CD14-positive monocyte (primary cell): ENCODE measurements at regions not wholly inside any gene's neighbourhood (a gene's known extent, or its start where the extent isn't known, plus 50 kb on each side); places are given as distances from the start of the nearest gene placed in this dataset.

Experiments
- DNase-seq, 3 donors: peaks; one replicate each; pipeline ENCODE4 v3.0.0-alpha.2; 2011 to 2022
- H2AFZ ChIP-seq: 2 replicates; pipeline ENCODE4 v1.6.0; 2012; ENCODE audit warnings: mild to moderate bottlenecking, low read depth, low read length, inconsistent platforms; ENCODE audit not compliant: insufficient read depth, poor library complexity, severe bottlenecking
- H3K27ac ChIP-seq, 2 donors: 1 replicate in 1 of 2; 2 replicates in 1 of 2; pipeline ENCODE4 v1.5.1; 2012 to 2013; ENCODE audit warnings: low read length in 2 of 2, control low read depth in 1 of 2, inconsistent platforms in 1 of 2, low read depth in 1 of 2, mild to moderate bottlenecking in 1 of 2
- H3K27me3 ChIP-seq, 2 donors: one replicate each; pipeline versions ENCODE4 v1.6.0 to v1.6.1; 2011 to 2013; ENCODE audit warnings: low read length in 2 of 2; ENCODE audit not compliant: control insufficient read depth in 2 of 2, insufficient read depth in 2 of 2
- H3K36me3 ChIP-seq, 2 donors: replicated peaks in 1 of 2; 1 replicate in 1 of 2; 2 replicates in 1 of 2; pipeline versions ENCODE4 v1.5.1 to v1.6.1; 2012 to 2013; ENCODE audit warnings: low read length in 2 of 2, control low read depth in 1 of 2, inconsistent platforms in 1 of 2, mild to moderate bottlenecking in 1 of 2; ENCODE audit not compliant: insufficient read depth in 2 of 2, control insufficient read depth in 1 of 2
- H3K4me1 ChIP-seq, 2 donors: 1 replicate in 1 of 2; 2 replicates in 1 of 2; pipeline versions ENCODE4 v1.5.1 to v1.6.1; 2012 to 2013; ENCODE audit warnings: low read length in 2 of 2, control low read depth in 1 of 2, inconsistent platforms in 1 of 2, mild to moderate bottlenecking in 1 of 2, moderate library complexity in 1 of 2; ENCODE audit not compliant: insufficient read depth in 2 of 2, control insufficient read depth in 1 of 2
- H3K4me2 ChIP-seq: replicated peaks from 2 replicates; pipeline ENCODE3; 2012; ENCODE audit warnings: low read length, moderate library complexity, mild to moderate bottlenecking; ENCODE audit not compliant: poor library complexity, severe bottlenecking; ENCODE audit errors: extremely low read depth
- H3K4me3 ChIP-seq, 3 experiments: fragments of 200-600 bp in 1 of 3; sonication (generic) in 1 of 3; replicated peaks in 1 of 3; 1 replicate in 2 of 3; 2 replicates in 1 of 3; pipeline ENCODE4 v1.5.1; 2011 to 2013; ENCODE audit warnings: low read length in 3 of 3, mild to moderate bottlenecking in 3 of 3, control low read depth in 2 of 3, low read depth in 2 of 3, inconsistent platforms in 1 of 3, moderate library complexity in 1 of 3
- H3K79me2 ChIP-seq: 2 replicates; pipeline ENCODE4 v1.6.0; 2012; ENCODE audit warnings: mild to moderate bottlenecking, control low read depth, inconsistent platforms, low read length, moderate library complexity; ENCODE audit not compliant: insufficient read depth
- H3K9ac ChIP-seq: 2 replicates; pipeline ENCODE4 v1.6.0; 2017; ENCODE audit warnings: low read length, mild to moderate bottlenecking; ENCODE audit not compliant: insufficient read depth, poor library complexity, severe bottlenecking
- H3K9me3 ChIP-seq, 2 donors: replicated peaks in 1 of 2; 1 replicate in 1 of 2; 2 replicates in 1 of 2; pipeline versions ENCODE4 v1.5.1 to v1.6.1; 2012 to 2013; ENCODE audit warnings: low read length in 2 of 2, control low read depth in 1 of 2; ENCODE audit not compliant: control insufficient read depth in 1 of 2, insufficient read depth in 1 of 2
- H4K20me1 ChIP-seq: 2 replicates; pipeline ENCODE4 v1.6.0; 2012; ENCODE audit warnings: mild to moderate bottlenecking, low read length, control low read depth, moderate library complexity; ENCODE audit not compliant: insufficient read depth
- H3K27ac Mint-ChIP-seq, 7 donors: one replicate each; pipeline ENCODE4 v1.8.0; 2020; ENCODE audit warnings: mild to moderate bottlenecking in 7 of 7, mixed read lengths in 7 of 7, moderate library complexity in 6 of 7, inconsistent platforms in 2 of 7
- H3K27me3 Mint-ChIP-seq, 3 donors: one replicate each; pipeline ENCODE4 v1.8.0; 2021 to 2022; ENCODE audit warnings: low read depth in 3 of 3, mild to moderate bottlenecking in 3 of 3, mixed read lengths in 3 of 3, moderate library complexity in 3 of 3, inconsistent platforms in 1 of 3
- H3K36me3 Mint-ChIP-seq, 2 donors: one replicate each; pipeline ENCODE4 v1.8.0; 2020; ENCODE audit warnings: mixed read lengths in 2 of 2, inconsistent platforms in 1 of 2, mild to moderate bottlenecking in 1 of 2
- H3K4me1 Mint-ChIP-seq: one replicate; pipeline ENCODE4 v1.8.0; 2020; ENCODE audit warnings: mild to moderate bottlenecking, mixed read lengths
- H3K4me3 Mint-ChIP-seq, 2 donors: one replicate each; pipeline ENCODE4 v1.8.0; 2020; ENCODE audit warnings: mild to moderate bottlenecking in 2 of 2, mixed read lengths in 2 of 2, moderate library complexity in 1 of 2
- H3K9me3 Mint-ChIP-seq, 7 donors: one replicate each; pipeline ENCODE4 v1.8.0; 2020 to 2022; ENCODE audit warnings: mixed read lengths in 7 of 7, mild to moderate bottlenecking in 6 of 7, moderate library complexity in 6 of 7, inconsistent platforms in 2 of 7
- WGBS: methylation state at CpG from one replicate; pipeline ENCODE4 v1.1.5; 2013; ENCODE audit warnings: missing lambda C conversion rate; ENCODE audit not compliant: insufficient coverage; 5-methylcytosine and 5-hydroxymethylcytosine counted together
- intact Hi-C, 2 donors: fragments of 100-400 bp; cut with micrococcal nuclease; formaldehyde crosslinking; loops; one replicate each; pipeline versions ENCODE4 v1.15.0 to v1.15.1; 2023
- TF ChIP-seq, protein P1 (sequence below): fragments of 200-600 bp; IDR thresholded peaks from one replicate; pipeline ENCODE4 v1.8.0; 2022; ENCODE audit warnings: antibody characterized with exemption, mild to moderate bottlenecking

DNA sequence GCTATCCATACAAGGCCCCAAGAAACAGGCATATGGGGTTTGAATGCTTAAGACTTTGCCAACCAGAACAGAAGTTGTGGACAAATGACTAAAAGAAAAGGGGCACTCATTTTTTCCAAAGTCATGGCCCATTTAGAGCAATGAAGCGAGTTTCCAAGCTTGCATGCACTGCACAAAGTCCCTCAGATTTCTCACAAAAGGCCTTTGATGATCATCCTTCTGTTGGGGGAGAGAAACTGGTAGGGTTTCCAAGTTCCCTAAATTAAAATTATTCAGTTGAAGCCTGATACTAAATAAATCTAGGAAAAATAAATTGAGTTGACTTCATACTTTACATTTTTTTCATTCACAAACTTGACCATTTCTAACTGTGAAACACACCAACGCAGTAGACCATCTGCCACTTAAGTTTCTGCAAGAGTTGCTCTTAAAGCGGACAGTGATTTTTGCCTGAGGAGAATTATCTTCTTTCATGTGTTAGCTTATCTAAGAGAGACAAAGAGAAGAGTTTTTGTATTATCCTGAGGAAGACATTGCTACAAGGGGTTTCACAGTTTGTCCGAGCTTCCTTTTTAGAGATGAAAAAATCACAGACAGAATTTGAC lies 139.2 kb downstream of the SEC16B start:
- Mint-ChIP-seq H3K27ac (no peak overlapping the region), H3K4me1 (no peaks in the 10 kb centered on the region), H3K4me3 (no peak overlapping the region), H3K36me3 (no peaks in the 10 kb centered on the region), H3K9me3 (peaks cover 4 to 14% (median 6%) of the 10 kb centered on the region in 7 donors), H3K27me3 (peaks cover 0 to 2% (median 0%) of the 10 kb centered on the region in 3 donors)
- TF ChIP-seq, protein P1, sequence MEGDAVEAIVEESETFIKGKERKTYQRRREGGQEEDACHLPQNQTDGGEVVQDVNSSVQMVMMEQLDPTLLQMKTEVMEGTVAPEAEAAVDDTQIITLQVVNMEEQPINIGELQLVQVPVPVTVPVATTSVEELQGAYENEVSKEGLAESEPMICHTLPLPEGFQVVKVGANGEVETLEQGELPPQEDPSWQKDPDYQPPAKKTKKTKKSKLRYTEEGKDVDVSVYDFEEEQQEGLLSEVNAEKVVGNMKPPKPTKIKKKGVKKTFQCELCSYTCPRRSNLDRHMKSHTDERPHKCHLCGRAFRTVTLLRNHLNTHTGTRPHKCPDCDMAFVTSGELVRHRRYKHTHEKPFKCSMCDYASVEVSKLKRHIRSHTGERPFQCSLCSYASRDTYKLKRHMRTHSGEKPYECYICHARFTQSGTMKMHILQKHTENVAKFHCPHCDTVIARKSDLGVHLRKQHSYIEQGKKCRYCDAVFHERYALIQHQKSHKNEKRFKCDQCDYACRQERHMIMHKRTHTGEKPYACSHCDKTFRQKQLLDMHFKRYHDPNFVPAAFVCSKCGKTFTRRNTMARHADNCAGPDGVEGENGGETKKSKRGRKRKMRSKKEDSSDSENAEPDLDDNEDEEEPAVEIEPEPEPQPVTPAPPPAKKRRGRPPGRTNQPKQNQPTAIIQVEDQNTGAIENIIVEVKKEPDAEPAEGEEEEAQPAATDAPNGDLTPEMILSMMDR, result no peak
- Histone ChIP-seq H3K4me3 (no peak overlapping the region), H3K27ac (no peak overlapping the region), H3K27me3 (no peaks in the 10 kb centered on the region), H3K4me2 (no peak overlapping the region), H3K4me1 (no peaks in the 10 kb centered on the region), H3K9ac (no peak overlapping the region), H4K20me1 (no peaks in the 10 kb centered on the region), H3K9me3 (peaks cover 3 to 13% of the 10 kb centered on the region in 2 donors), H3K36me3 (no peaks in the 10 kb centered on the region), H2AFZ (no peak overlapping the region), H3K79me2 (no peaks in the 10 kb centered on the region)
- no CpG with 5 or more reads among the region's 4 CpGs for WGBS
- intact Hi-C loops, result no loop called here
- no peak for DNase-seq

DNA sequence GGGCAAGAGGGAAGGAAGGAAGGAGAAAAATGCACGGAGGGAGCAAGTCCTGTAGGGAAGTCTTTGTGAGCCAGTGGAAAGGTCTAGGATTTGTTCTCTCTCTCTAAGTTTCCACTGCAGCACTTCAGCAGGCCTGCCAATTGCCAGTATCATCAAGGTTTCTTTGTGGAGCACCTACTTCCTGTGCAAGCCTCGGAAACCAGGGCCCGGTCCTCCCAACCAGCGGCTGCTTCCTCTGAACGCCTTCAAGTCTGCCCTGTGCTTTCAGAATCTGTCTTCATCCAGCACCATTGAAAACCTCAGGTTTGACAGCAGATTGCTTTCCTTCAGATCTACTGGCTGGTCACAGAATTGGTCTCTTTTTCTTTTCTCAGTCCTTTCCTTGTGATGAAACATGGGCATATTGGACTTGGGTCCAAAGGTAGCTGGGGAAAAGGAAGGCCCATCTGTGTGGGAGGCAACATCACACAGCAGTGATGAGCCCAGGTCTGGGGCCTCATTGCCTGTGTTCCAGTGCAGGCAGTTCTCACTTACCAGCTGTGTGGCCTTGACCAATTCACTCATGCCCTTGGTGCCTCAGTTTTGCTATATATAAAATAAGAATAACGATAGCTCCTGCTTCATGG lies 144.5 kb downstream of the SEC16B start:
- peaks cover 0 to 7% (median 4%) of the 10 kb centered on the region in 3 donors for H3K27me3 Mint-ChIP-seq
- H3K4me2 ChIP-seq, result no peak overlapping the region

More for the DNA sequence above, 144.5 kb downstream of the SEC16B start:
- H2AFZ ChIP-seq, result no peak overlapping the region
- 0% methylated on average over 4 of the region's 6 CpGs for WGBS
- H3K4me3 ChIP-seq, result no peak overlapping the region
- Mint-ChIP-seq H3K27ac (no peak overlapping the region), H3K4me3 (no peak overlapping the region), H3K36me3 (no peaks in the 10 kb centered on the region), H3K9me3 (peaks cover 0 to 14% (median 2%) of the 10 kb centered on the region in 7 donors), H3K4me1 (no peaks in the 10 kb centered on the region)
- no peaks in the 10 kb centered on the region for H3K9me3 ChIP-seq
- intact Hi-C loops, result no loop called here
- no peaks in the 10 kb centered on the region for H3K4me1 ChIP-seq
- H3K9ac ChIP-seq, result no peak overlapping the region
- H3K79me2 ChIP-seq, result no peaks in the 10 kb centered on the region
- H3K27ac ChIP-seq, result no peak overlapping the region
- TF ChIP-seq, protein P1, result no peak
- no peak for DNase-seq
- no peaks in the 10 kb centered on the region for H4K20me1 ChIP-seq
- no peaks in the 10 kb centered on the region for H3K36me3 ChIP-seq
- no peaks in the 10 kb centered on the region for H3K27me3 ChIP-seq
